GM19025 (cell line): ENCODE measurements at regions not wholly inside any gene's neighbourhood (a gene's known extent, or its start where the extent isn't known, plus 50 kb on each side); places are given as distances from the start of the nearest gene placed in this dataset.

Experiments
- ATAC-seq: cut with Tn5 transposase; IDR thresholded peaks from one replicate; pipeline ENCODE4 v1.9.1; 2021; ENCODE audit warnings: mild to moderate bottlenecking, low read depth, moderate library complexity; ENCODE audit not compliant: unreplicated experiment

DNA sequence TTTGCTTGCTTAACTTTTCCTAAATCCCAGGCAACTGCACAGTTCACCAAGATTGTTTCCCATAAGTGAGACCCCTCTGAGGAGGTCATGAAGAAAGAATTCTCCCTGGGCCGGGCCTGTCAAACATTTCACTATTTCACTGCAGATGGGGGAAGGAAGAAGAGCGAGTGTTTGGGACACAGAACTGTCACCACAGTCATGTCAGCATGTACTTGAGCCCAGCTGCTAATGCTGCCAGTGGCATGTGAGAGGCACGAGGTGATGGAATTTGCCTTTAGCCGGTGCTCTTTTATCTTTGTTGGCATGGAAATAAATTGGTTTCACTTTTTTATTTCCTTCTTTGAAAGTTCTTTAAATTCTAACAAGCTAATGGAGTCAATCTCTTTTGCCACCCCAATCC lies 277.9 kb upstream of the GADL1 start:
- no peak for ATAC-seq

DNA sequence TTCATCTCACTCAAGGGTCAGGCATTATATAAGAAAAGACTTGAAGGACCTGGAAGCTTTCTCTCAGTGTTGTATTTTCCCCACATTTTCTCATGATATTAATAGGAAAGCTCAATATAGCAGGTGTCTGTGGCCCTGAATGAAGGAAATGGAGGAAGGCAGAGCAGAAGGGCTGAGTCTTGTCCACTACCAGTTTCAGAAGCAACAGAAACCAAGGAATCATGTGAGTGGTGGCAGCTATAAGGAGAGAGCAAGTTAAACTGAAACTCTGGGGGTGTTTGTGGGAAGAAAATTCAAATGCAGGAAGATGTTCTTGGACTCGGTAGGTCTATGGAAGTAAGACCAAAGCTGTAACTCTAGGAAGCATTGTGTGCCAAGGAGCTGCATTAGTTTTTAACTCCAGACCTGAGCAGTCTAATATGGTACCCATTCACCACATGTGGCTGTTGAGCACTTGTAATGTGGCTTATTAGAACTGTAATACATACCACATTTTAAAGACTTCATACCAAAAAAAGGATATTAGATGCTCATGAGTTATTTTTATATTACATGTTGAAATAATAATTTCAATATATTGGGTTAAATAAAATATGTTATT lies 278.8 kb upstream of the GADL1 start:
- no peak for ATAC-seq

DNA sequence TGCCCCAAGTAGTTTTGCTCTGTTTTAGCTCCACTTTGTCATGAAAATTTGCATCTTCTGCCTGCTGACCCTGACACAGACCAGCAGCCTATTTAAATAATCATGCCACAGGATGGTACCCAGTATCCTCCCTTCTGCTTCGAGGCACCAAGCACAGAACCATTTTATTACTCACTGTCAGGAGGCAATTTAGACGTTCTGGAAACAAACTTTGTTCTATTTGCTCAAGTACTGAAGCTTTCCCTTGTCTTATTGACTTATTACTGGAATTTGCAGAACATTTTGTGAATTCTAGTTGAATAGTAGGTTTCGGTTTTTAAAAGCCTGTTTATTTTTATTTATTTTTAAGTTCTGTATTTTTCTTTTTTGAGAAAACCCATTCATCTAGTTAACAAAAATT lies 279.6 kb upstream of the GADL1 start:
- ATAC-seq: no peak

DNA sequence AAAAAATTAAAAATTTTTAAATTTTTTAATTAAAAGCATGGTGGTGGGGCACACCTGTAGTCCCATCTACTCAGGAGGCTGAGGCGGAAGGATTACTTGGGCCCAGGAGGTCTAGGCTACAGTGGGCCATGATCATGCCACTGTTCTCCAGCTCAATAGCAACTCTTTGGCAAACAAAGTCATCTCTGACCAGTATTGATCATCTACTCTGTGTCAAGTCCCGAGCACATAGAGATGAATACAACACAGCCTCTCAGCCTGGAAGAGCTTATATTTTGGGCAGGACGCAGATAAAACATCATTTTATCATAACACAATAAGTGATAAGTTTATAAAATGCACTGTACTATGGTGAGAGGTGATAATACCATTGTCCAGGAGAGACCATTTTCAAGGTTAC lies 281.6 kb upstream of the GADL1 start:
- ATAC-seq: no peak

DNA sequence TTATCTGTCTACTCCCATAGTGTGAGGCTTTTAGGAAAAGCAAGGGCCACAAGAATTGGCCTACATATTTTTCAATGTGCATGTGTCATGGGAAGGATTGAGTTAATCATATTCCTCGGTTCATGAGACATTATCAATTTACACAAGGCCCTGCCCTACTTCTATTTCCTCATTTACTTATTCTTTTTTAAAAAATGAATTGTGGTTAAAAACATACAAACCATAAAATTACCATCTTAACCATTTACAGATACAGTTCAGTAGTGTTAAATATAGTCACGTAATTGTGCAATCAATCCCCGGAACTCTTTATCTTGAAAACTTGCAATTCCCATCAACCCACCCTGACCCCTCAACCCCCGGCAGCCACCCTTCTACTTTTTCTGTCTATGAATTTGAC lies 284.0 kb upstream of the GADL1 start:
- ATAC-seq: no peak

DNA sequence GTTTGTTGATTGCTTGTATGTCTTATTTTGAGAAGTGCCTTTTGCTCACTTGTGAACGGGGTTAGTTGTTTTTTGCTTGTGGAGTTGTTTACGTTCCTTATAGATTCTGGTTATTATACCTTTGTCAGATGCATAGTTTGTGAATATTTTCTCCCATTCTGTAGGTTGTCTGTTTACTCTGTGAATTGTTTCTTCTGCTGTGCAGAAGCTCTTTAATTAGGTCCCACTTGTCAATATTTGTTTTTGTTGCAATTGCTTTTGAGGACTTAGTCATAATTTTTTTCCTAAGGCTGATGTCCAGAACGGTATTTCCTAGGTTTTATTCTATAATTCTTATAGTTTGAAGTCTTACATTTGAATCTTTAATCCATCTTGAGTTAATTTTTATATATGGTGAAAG lies 285.3 kb upstream of the GADL1 start:
- ATAC-seq: no peak

DNA sequence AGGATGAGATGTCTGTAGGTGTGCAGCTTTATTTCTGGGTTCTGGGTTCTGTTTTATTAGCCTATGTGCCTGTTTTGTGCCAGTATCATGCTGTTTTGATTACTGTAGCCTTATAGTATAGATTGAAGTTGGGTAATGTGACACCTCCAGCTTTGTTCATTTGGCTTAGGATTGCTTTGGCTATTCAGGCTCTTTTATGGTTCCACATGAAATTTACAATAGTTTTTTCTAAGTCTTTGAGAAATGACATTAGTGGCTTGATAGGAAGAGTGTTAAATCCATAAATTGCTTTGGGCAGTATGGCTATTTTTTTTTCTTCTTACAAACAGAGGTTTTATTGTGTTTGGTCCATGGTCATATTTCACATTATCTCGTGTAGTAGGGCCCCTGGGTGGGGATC lies 285.8 kb upstream of the GADL1 start:
- ATAC-seq: no peak

DNA sequence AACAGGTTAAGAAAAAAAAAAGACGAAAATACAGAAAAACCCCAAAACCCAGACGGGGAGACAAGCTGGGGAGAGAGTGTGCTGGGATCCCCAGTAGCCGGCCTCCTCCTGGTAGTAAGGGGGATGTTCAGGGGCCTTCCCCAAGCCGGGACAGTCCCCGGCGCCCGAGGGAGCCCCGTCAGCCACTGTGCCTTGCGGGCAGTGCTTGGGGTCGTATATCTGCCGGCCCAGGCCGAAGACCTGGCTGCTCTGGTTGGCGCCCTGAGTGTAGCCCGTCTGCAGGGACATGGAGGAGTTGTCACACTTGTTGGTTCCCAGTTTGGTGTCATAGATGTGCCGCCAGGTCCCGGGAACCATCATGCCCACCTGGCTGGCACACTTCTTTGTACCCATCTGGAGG lies 287.2 kb upstream of the GADL1 start:
- ATAC-seq: no peak

DNA sequence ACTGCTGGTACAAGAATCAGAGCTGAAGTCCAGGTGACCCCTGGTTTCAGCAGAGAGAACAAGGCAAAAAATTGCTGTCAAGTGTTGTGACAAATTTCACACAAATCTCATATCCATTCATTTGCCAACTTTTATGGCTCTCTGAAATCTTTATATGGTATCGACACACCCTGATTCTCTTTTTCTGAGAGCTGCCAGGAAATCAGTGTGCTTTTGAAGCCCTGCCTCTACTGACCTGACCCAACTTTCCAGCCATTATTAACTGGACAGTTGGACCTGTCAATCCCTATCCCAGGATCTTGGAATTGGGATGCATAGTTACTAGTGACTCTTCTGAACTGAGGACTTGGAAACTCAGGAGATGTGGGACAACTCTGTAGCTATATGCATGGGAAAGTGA lies 288.2 kb upstream of the GADL1 start:
- no peak for ATAC-seq

DNA sequence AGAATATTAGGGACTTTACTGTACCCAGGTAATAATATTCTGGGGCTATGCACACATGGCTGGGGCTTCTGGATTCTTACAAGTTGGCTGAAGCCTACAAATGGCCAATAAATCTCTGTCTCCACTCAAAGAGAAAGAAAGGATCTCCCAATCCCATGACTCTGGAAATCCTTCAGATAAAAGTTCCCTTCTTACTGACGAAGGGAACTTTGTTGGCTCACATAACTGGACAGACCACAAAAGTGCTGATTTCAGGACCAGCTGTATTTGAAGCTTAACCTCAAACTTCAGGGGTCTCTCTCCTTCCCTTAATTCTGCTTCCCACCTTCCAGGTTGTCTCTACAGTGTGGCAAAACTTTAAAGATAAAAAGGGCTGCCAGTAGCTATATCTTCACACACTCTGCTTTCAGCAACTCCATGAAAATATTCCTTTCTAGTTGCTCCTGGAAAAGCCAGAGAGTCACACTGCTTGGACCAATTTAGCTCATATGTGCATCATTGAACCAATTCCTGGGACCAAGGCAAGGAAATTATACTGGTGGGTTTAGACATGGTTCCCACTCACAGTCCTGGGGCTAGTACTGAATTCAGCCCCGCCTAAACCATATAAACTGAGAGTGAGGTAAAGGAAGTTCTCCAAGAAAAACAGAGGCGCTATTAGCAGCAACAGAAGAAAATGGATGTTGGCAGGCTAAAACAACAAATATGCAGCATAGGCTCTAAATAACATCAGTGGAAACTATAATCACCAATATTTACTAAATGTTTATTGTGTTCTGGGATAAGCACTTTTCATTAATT lies 290.0 kb upstream of the GADL1 start:
- ATAC-seq: no peak

DNA sequence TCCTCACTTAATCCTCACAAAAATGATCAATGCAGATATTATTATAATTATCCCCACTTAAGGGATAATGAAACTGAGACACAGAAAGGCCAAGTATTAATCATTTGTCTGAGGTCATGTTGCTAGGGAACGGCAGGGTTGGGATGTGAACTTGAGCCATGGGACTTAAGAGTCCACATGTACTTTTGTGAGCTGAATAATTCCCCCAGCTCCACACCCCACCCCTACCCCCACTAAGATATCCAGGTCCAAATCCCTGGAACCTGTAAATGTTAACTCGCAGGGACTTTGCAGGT lies 290.5 kb upstream of the GADL1 start:
- ATAC-seq: no peak

DNA sequence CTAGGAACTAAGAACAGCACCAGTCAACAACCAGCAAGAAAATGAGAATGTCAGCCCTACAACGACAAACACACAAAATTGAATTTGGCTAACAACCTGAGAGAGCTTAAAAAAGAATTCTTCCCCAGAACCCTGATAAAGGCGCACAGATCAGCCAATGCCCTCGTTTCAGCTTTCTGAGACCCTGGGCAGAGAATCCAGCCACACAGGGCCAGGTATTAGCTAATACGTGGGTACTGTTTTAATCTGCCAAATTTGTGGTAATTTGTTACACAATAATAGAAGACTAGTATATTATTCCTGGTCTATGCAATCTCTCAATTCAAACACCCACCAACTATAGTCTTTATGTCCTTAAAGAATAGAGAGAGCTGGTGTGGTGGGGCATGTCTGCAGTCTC lies 291.6 kb upstream of the GADL1 start:
- ATAC-seq: no peak

DNA sequence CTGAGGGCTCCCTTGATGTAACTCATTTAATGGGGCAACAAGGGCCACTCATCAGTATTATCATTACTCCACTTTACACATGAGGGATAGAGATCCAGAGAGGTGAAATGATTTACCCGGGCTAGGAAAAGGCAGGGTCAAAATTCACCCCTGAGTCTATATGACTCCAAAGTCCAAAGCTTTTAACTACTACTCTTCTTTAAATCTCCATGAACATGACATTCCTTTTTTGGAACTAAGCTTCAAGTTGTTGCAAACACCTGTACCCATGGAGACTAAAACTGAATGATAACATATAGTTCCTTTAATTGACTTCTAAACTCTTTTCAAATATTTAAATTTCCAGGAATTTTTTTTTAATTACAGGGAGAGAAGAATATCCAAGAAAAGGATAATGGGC lies 292.9 kb upstream of the GADL1 start:
- no peak for ATAC-seq

DNA sequence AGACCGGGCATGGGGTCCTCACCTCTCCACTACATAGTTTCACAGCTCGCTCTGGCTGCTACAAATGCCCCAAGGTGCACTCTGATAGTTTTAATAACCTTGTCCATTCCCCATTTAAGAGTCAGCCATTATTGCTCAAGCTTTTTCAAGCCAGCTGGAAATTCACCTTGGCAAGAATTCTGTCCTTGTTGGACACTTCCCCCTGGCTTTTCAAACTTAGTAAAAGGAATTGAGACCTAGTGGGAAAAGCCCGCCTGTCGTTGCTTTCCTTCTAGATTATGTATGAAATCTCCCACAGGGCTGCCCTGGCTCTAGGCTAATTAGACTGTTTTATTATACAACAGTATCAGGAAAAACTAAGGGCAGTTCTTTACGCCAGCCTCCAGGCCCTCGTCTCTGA lies 293.7 kb upstream of the GADL1 start:
- ATAC-seq: no peak

DNA sequence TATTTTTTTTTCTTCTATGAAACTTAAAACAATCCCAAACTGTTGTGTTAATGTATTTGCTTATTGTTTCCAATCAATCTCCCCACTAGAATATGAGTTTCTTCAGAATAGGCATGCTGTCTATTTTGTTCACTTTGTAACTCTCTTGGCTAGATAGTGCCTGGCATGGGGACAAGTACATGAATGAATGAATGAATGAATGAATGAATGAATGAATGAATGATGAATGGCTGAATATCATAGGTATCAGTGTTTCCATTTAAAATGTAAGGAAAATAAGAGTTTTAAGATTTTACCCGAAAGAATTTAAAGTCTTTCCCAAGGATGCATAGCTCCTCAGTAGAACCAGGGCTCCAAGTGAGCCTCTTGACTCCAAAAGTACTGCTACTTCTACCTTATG lies 294.9 kb upstream of the GADL1 start:
- ATAC-seq: no peak

DNA sequence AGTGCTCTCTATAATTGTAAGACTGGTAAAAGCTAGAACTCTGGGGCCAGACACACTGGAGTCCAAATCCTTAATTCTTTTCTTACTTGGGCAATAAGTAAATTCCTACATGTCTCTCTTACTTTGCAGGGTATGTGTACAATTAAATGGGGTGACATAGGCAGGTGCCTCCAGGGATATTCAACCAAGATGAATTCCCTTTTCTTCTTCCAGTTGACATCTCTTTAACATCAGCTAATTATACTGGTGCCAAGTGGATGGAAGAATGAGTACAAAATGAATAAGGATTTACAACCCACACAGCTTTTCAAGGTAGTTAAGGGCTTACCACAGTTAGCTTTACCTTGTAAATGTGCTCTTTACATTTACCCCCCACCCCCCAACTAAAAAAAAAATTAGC lies 295.5 kb upstream of the GADL1 start:
- ATAC-seq: no peak

DNA sequence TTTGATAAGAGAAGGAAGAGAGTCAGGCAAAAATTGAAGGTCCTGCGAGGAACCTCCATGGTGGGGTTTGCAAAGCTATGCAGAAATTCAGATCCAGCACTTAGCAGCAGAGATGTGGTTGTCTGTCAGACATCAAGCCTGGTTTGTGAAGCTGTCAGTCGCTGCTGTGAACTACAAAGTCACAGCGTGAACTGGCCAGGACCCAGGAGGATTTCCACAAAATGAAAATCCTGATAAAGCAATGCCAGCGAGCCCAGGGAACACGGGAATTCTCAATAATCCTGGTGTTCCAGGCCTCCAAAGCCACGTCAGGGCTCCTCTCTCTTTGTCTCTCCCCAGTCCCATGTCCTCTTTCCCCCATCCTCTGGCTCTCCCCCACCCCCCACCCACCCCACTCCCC lies 296.9 kb upstream of the GADL1 start:
- ATAC-seq: no peak

DNA sequence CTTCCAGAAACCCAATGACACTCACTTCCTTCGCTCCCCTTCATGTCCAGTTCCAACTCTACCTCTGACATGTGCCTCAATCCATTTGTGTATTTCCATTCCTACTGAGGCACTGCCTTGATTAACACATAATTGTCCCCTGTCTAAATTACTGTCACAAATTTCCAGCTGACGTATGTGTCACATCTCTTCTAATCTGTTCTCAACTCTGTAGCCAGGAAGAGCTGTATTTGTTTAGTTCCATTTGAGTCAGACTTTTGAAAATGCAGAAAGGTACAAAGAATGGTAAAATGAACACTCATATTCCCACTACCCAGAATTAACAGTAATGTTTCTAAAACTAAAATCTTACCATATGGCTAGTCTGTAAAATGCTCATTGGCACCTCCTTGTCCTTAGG lies 299.0 kb upstream of the GADL1 start:
- ATAC-seq: no peak

DNA sequence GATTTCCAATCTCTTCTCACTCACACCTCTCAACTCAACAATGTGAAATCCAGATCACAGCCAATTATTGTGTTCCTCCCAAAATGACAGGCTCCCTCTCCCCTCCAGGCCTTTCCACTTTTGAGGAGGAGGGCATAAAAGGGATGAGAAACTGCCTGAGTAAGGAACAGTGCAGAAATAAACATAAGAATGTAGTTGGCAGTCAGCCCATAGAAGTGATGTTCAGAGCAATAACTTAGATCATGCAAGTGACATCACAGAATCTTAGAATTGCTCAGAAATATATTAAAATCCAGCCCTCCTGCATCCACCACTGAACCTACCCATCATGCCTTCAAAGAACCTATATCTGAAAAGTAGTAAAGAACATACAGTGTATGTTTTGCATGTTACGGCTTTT lies 299.4 kb upstream of the GADL1 start:
- ATAC-seq: no peak

DNA sequence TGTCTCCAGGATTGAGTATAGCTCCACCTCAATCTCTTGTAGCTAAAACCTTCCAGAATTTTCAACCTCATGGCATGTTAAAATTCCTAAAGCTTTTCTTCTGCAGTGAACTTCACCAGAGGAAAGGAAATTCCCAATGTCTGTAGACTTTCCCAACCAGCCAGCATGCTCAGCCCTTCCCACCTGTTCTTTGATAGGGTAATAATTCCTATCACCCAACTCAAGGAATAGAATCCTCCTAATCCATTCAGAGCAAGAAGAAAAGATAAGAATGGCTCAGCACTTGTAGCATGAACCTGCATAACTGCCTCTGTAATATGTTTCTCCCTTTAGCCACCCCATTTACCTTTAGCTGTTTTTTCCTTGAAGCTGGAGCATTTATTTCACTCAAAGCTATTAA lies 301.8 kb upstream of the GADL1 start:
- ATAC-seq: no peak

DNA sequence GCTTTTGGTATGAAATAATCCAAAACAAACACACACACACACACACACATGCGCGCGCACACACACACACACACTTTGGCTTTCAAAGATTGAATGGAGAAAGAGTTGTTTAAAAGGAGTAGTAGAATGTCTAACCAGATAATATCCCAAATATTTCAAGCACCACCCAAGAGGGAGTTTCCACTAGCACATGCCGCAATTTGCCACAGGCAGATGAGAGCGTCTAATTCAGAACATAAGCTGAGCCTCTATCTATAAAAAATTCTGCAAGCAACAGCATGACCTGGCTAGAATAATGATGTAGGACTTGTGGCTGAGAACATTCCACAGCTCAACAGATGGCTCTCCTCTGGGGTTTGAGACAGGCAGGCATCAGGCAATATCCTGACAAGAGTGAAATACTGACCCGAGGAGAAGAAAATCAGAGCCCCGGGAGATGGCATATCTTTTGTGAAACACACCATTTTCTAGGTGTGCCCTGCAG lies 302.5 kb upstream of the GADL1 start:
- no peak for ATAC-seq

DNA sequence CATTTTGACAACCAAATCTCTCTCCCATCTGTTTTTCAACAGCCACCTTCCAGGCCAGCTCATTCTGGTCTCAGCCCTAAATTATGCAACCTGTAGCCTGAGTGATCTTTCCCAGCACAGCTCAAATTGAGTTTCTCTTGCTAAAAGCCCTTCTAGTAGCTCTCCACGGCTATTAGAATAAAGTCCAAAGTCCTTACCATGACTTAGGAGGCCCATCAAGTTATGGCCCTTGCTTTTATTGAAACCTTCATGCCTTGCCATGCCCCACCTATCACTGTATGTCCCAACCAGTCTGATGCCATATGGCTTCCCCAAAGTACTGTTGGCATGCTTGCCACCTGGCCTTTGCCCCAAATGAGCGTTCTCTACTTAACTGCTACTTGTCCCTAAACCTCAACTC lies 303.5 kb upstream of the GADL1 start:
- no peak for ATAC-seq

DNA sequence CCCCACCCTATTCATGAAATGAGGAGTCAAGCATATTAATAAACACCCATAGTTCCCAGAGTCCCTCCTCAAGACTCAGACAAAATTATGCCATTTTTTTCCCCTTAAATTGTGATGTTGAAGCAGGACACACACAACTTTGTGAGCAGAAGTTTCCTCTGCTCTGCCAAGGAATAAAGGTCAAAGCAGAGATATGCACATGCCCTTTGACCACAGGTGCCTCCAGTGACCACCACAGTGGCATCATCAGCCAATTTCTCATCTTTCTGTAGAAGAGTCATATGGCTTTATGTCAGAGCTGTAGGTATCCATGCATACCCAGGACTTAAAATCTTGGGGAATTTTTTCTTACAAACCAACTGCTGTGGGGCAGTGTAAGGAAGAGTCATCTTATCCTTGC lies 304.4 kb upstream of the GADL1 start:
- no peak for ATAC-seq
